GM19463 (cell line): ENCODE measurements at regions not wholly inside any gene's neighbourhood (a gene's known extent, or its start where the extent isn't known, plus 50 kb on each side); places are given as distances from the start of the nearest gene placed in this dataset.

Experiments
- ATAC-seq: cut with Tn5 transposase; IDR thresholded peaks from one replicate; pipeline ENCODE4 v1.9.1; 2021; ENCODE audit warnings: mild to moderate bottlenecking, moderate library complexity; ENCODE audit not compliant: unreplicated experiment

DNA sequence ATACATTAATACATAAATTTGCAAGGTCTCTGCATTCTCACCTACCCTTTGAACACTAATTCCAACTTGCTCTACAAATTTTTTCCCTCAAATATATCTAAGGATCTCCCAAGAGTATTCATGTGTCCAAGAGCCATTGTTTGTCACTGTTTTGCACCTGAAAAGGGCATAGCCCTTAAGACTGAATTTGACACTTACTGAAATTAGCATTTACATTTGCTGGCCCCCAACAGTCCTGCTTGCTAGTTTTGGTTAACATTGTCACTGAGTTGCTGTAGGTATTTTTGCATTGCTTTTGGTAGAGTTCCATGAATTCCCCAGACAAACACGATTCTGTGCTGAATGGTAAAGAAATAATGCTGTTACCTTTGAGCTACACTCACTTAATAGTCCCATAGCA lies 57.3 kb downstream of the KCNA4 start:
- ATAC-seq, result no peak

DNA sequence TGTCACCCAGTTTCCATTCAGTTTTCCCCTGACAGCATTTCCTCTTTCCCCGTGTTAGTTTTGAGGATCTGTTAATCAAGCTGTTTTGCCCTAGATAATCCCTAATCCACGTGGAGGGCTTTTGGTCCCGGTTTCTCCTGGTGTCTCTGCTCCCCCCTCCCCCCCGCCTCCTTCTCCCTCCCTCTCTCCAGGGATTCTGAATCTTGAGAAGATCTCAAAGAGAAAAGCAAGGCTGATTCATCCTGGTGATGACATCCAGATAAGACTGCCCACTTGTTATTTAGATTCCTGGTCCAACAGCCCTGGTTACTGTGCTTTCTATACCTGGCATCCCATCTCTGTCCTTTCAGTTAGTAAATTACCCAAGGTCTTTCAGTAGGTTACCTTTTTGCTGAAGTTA lies 59.4 kb downstream of the KCNA4 start:
- no peak for ATAC-seq

DNA sequence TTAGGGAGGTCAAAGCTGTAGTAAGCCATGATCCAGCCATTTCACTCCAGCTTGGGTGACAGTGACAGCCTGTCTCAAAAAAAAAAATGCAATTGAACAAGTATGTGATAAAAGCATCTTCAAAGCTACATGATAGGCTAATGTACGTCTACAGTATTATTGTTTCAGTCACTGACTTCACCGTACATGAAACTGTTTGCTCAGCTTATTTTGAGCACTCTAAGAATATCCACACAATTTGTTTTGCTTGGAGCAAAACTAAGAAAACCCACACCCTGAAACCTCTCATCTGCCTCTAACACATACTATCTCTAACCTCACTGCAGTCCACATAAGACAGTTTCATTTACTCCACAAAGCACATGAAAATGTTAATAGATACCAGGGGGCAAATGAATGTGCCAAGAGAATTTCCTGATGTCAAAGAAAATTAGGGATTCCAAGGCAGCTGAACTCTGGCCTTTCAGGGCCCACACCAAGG lies 60.7 kb downstream of the KCNA4 start:
- ATAC-seq, result no peak

DNA sequence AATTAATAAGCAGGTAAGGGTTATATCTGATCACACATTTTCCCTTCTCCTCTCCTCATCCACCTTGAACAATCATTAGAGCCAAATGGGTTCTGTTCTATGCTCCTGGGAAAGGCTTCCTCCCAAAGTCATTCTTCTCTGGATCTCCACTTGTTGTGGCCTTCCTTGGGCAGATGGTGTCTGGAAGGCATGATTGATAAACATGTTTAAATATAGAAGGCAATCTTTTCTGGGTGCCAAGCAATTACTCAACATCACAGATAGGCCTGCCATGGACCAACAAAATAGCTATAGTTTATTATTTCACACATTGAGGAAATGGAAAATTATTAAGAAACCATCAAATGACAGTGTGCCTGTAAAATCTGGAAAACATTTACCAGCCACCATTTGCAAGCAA lies 73.5 kb downstream of the KCNA4 start:
- ATAC-seq, result no peak

DNA sequence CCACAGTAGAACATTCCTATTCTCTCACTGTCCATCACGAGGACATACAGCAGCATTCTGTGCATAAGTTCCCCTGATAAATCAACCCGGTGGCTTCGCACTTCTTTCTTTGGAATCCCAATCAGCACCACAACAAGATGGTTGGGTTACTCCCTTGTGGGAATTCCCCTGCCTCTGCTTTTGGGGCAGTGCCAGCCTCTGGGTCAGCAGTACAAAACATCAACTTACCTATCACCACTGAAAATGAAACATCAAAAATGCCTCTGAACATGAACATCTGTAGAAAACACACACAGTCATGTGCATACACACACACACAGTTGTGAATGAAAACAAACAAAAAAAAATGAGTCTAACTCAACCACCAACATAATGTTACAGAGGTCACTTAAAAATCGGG lies 79.3 kb downstream of the KCNA4 start:
- no peak for ATAC-seq

DNA sequence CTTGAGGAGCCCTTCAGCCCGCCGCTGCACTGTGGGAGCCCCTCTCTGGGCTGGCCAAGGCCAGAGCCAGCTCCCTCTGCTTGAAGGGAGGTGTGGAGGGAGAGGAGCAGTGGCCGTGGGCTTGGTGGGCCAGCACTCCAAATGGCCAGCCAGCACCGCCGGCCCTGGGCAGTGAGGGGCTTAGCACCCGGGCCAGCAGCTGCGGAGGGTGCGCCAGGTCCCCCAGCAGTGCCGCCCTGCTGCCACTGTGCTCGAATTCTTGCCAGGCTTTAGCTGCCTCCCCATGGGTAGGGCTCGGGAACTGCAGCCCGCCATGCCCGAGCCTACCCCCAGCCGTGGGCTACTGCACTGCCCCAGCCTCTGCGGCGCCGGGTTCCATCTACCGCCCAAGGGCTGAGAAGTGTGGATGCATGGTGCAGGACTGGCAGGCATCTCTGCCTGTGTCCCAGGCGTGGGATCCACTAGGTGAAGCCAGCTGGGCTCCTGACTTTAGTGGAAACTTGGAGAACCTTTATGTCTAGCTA lies 82.7 kb downstream of the KCNA4 start:
- no peak for ATAC-seq

DNA sequence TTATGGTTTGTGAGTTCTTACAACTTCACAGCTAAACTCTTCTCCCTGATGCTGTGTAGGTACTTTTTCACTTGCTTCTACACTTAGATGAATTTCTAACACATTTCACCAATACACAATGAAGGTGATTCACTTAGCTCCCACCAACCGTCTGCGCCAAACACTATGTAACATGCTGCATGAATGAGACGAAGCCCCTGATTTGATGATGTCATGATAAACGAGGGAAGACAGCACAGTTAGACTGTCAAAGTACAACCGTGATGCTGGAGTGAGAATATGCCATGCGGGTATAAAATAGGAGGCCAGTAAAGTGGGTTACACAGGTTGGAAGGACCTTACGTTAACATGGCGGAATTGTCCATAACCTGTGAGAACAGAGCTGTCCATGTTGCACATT lies 100.8 kb downstream of the KCNA4 start:
- no peak for ATAC-seq

DNA sequence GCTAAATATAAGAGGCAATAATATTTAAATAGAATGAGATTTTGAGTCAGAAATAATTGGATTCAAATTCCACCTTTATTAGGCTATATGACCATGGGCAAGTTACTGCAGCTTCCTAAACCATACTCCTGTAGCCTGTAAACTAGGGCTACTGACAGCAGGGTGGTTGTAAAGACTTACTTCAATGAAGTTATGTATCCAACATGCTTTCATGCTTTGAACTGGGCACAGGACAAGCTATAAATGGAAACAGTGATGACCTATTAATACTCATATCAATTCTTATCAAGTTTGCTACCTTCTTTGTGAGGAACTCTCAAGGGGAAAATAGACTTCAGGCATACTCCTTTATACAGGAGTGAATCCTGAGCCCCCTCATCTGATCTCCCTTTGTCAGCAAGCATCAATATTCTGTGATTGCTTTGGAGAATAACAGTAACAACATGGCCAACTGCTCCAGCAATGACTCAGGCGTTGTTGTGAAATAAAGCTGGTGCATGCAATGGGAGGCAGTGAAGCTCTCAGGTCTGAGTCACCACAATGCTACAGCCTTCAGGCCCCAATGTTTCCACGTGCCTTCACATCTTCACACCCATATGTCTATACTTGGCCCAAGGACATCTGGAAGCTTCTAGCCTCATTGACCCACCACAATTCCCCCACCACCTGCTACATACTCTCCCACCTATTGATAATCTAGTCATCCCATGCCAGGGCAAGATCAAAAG lies 102.5 kb downstream of the KCNA4 start:
- no peak for ATAC-seq

DNA sequence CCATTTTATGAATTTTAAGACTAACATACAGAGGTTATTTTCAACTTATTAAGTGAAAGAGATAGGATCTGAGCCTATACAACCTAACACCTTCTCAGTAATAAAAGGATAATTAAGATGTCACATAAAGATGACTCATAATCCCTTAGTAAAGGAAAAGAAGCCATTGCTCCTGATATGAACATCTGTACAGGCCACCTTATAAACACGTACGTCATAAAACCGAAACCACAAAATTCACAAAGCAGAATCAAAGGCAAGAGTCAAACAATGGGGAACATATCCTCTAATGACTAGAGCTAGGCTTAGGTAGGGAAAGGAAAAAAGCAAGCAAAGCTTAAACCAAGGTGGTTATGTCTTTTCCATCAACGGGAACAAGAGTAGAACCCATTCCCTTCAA lies 103.5 kb downstream of the KCNA4 start:
- no peak for ATAC-seq

DNA sequence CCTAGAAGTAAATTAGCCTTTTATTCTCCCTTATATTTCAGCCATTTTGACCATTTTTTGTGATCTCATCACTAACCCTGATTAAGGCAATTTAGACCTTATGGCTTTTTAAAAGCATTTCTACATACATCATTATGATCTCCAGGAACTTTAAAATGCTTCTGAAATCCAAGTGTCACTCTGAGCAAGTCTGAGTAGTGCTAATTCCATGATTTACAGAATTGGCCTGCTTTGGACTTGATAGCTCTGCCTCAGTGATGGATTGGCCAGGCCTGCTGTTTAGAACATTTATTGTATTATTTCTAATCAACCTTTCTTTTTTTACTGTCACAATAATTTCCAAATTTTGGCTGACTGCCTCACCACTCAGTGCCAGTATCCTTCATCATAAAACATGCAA lies 116.4 kb downstream of the KCNA4 start:
- ATAC-seq, result no peak

DNA sequence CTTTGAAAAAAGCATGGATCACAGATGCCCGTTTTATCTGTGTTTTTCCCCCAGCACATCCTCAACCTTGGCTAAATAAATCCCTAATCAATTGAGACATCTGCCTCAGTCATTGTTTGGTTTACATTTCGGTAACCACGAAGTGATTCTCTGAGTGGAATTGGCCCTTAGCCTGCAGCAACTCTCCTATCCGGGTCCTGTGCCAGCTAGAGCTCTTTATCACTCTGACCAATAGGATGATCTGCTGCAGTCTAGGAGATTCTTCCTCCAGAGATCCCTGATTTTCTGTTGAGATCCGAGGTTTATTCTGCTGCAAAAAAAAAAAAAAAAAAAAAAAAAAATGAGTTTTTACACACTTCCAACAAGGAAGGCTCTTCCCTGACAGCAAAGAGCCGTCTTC lies 137.3 kb downstream of the KCNA4 start:
- no peak for ATAC-seq

DNA sequence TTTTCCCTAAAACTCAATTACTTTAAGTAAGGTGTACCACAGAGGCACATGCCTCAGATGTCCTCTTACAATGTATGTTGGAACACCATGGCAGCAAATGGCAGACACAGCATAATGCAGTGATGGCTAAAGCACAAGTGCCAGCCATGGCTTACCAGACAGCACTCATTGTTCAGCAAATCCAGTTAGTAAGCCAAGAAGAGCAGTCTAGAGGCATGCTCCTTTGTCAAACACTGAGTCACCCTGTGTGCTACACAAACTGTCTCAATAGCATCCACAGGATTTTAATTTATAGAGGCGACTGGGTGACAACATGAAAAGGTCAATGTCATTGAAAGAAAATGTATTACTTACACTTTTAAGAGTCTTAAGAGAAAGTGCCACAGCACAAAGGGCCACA lies 140.6 kb downstream of the KCNA4 start:
- ATAC-seq, result no peak

DNA sequence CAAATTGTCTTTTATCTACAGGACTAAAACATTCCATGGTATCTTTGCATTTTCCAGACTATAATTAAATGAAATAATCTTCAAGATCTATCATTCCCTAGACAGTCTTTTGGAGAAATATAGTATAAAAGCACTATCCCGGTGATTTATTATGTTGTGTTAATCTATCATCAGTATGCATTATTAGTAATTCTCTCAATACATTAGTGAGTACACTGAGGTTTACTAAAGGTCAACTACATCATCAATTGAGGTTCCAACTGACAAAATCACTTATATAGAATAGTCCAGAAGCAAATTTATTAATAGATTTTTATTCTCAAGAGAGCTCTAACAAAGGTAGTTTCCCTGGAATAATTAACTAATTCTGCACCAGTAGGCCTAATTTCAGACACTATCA lies 169.6 kb downstream of the KCNA4 start:
- no peak for ATAC-seq

DNA sequence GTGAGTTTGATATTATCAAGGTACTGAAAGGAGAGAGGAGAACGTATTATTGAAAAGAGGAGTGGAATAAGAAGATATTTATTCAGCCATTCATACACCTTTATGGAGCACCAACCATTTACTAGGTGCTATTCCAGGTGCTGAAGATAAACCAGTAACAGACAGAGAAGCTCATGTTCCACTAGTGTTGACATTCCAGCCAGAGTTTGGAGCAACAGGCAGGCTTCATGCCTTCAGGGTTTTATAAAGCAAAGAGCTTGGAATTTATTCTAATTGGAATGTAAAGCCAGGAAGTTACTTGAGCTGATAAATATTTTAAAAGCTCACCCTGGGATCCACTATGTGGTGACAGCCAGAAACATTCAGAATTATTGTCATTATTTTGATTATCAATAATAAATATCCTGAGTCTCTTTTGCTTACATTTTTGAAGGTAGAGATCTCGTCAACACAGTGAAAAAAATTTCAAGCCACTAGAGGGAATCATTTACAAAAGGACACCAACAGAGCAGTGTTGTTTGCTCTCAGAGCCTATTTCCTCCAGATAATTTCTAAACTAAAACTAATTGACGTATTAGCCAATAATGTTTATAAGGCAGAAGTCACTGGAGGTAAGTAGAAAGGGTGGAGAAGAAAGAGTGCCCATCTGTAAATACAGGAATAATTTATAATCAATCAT lies 172.0 kb downstream of the KCNA4 start:
- ATAC-seq, result no peak

DNA sequence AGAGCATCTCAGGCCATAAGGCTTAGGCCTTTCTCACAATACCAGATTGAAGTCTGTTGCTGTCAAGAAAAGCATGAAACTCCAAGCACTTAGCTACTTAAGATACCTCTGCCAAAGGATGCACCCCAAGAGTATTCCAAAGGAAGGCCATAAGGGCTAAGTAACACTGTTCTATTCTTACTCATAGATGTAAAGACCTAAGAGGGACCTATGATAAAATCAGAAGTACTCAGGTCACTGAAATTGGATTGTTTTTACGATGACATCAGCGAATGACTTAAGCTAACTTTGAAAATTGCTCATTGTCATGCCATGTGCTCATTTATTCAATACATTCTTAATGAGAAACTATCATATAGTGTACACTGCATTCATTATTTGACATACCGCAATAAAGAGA lies 172.8 kb downstream of the KCNA4 start:
- no peak for ATAC-seq

DNA sequence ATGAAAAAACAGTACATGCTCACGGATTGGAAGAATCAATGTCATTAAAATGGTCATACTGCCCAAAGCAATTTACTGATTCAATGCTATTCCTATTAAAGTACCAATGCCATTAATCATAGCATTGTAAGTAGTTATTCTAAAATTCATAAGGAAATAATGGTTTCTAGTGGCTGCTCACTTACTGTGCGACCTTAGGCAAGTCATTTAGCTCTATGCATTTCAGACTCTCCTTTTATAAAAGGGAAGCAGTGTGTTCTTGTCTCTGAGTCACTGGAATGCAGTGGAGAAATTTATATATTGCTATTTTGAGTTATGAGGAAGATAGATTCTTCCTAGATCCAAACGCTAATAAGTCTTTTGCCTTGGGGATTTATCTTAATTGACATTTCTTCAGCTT lies 174.8 kb downstream of the KCNA4 start:
- ATAC-seq, result no peak

DNA sequence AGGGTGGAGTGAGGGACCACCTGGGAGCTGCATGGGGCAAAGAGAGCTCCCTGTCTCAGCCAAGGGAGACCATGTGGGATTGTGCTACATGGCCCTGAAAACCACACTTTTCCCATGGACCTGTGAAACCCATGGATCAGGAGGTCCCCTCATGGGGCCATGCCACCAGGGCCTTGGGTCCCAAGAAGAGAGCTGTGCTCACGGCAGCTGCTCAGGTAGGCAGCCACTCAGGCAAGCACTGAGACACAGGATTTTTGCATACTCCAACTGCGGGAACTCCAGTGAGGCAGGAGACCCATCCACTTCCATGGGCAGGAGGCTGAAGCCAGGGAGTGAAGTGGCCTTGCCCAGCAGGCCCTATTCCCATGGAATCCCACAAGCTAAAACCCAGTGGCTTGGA lies 190.0 kb downstream of the KCNA4 start:
- no peak for ATAC-seq

DNA sequence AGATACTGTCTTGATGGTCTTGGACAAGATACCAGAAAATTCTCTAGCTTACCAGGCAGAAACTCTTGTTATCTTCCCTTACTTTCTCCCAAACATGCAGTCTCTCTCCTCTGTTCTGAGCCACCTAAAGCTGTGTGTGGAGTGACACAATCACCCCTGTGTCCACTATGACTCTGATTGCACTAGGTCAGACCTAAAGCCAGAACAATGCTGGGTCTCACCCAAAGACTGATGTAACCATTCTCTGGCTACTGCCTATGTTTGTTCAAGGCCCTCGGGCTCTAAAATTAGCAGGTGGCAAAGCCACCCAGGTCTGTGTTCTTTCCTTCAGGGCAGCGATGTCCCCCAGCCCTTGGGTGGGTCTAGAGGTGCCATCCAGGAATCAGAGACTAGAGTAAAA lies 200.5 kb downstream of the KCNA4 start:
- ATAC-seq, result no peak

DNA sequence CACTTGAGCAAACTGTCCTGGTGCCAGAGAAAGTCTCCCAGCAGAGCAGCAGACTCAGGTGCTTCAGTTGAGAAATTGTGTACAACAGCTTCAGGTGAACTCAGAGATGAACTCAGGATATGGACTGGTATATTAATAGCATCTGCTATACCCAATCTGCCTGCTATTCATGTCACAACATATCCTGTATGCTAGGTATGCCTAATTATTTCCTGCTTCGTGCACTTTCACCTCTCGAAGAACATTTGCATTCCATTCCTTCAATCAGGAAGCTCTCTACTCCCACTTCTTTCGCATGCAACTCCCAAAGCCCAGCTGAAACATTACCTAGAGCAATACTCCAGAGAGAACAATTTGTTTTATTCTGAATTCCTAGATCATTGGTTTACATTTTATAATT lies 207.7 kb downstream of the KCNA4 start:
- ATAC-seq, result no peak

DNA sequence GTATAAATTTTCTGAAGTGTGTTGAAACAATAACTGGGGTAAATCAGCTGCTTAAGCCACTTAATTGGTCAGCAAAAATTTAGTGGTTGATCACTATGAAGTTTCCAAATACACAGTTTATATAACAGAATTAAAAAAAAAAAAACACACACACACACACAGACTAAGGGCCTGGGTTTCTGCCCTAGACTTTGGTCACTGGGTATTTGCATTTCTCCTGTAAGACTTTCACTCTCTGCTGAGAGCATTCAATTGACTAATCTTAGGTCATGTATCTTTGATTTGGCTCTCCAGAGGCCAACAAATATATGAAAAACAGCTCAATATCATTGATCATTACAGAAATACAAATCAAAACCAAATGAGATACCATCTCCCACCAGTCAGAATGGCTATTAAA lies 214.3 kb downstream of the KCNA4 start:
- no peak for ATAC-seq

DNA sequence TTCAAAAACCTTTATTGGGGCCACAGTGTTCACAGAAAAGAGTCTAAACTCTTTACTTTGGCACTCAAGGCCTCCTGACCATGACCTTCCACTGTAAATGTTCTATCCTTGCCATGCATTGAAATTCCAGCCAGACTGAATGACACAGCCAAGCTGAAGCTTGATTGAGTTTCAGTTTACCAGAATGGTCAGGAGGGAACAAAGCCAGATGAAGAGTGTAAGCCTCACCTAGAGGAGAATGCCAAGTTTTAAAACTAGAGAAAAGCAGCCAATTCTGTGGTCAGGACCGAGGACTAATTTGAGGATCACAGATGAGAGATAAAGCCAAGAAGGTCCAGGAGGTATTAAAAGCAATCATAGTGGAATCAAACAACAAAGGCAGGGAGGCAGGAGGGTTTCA lies 215.3 kb downstream of the KCNA4 start:
- ATAC-seq, result no peak

DNA sequence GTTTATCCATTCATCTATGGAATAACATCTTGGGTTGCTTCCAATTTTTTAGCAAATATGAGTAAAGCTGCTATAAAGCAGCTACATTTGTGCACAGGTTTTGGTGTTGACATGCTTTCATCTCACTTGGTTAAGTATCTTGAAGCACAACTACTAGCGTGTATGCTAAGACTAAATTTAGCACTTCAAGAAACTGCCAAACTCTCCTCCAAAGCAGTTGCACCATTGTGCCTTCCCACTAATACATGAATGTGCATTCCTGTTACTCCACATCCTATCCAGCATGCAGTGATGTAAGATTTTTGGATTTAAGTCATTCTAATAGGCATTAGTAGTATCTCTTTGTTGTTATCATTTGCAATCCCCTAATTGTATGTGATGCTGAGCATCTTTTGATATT lies 230.7 kb downstream of the KCNA4 start:
- ATAC-seq, result no peak

DNA sequence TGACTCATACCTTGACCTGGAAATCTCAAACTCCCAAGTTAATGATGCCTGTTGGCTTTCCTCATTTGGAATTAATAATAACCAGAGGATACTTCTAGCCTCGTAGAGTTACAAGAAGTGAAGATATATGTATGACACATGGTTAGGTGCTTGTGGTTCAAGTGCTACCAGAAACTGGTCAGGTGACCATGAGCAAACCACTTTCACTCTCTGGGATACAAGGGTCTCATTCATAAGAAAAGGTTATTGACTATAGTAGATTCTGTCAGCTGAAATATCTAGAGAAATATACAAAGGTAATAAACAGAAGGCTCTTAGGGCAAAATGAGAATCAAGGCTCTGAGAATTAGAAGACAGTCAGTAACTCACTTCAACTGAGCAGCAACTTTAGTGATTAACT lies 233.3 kb downstream of the KCNA4 start:
- ATAC-seq, result no peak
